NAMALWA (cell line): ENCODE measurements at regions not wholly inside any gene's neighbourhood (a gene's known extent, or its start where the extent isn't known, plus 50 kb on each side); places are given as distances from the start of the nearest gene placed in this dataset.

ENCODE experiments used
- DNase-seq: peaks from one replicate; pipeline ENCODE4 v3.0.0-alpha.2; 2015; ENCODE audit warnings: low spot score

DNA sequence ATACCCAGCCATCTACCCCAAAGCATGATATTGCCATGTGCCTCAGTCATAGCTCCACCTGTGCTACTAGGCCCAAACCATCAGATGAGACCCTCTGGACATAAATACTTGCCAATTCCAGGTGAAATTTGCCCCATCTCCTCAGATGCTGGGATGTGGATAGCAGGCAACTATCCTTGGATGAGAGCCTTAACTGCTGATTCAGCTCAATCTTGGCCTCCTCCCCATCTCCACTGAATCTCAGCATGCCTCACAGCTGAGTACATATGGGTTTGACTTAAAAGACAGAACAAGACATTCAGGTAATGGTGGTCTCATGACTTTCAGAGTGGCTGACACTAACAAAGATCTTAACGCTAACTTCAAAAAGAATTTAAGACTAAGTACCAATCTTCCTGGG is 50.8 kb upstream of the KLHL13 start:
- no peak for DNase-seq

DNA sequence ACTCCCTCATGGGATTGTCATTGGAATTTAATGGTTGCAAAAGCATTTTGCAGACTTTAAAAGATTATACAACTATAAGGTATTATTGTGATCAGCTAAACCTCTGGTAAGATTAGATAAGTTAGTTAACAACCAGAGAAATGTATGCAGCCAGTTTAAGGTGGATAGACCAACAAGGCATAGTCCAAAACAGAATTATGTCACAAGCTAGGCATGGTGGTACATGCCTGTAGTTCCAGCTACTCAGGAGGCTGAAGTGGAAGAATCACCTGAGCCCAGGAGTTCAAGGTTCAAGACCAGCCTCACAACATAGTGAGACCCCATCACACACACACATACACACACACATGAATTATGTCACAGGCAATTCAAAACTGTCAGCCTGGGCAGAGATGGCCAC is 54.7 kb upstream of the KLHL13 start:
- no peak for DNase-seq

DNA sequence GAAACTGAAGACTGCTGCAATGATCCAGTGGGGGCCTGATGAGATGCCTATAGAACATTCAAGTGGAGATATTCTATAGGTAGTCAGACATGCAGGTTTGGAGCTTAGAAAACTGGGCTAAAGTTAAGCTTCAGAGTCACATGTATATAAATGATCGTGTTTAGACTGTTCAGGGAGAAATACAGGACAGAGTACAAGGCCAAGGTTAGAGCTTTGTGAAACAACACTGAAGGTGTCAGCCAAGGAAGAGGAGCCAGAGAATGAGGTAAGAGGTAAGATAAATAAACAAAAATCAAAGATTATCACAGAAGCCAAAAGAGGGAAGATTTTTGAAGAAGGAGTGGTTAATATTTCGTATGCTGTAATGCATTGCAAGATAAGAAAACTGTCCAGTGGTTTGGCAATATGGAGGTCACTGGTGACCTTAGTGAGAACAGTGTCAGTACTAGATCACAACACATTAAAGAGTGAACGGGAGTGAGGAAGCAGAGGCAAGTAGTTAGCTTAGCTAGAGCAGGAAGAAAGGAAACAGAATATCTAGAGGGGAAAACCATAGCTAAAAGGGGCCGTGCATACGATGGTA is 58.0 kb upstream of the KLHL13 start:
- no peak for DNase-seq

- no peak for DNase-seq
These were observed 61.1 kb upstream of the KLHL13 start for GRCh38 chrX:118177708-118178107.

DNA sequence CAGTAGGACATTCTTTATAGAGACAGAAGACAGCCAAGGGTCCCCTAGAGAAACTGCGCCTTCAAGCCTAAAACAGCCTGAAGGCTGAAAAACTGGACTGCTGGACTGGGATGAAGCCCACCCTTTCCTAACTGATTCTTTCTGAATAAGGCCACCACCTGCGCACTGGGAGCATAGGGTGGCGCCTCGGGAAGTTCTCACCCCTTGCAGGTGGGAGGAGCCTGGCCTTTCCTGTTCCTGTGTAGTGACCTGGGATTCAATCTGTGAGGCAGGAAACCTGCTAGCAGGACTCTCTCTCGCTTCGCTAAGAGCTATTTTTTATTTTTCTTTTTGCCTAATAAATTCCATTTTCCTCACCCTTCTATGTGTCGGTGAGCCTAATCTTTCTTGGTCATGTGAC is 61.8 kb upstream of the KLHL13 start:
- no peak for DNase-seq

DNA sequence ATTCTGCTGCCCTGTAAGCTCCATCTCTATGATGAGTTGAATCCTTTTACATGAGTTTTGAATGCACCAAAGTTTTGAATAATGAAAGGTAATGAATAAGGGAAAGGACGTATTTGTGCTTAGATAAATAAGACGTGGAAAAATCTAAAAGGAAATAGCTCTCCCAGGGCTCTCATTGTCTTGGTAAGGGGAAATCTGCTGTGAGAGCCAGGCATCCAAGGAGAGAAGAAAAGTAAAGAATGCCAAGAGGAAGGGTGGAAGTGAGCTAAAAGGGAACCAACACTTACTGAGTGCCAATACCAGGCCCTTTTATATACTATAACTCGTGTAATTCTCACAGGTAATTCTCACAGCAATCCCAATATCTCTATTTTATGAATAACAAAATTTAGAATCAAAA is 62.6 kb upstream of the KLHL13 start:
- no peak for DNase-seq

- DNase-seq = no peak
These were observed 63.1 kb upstream of the KLHL13 start for GRCh38 chrX:118179718-118180117.

DNA sequence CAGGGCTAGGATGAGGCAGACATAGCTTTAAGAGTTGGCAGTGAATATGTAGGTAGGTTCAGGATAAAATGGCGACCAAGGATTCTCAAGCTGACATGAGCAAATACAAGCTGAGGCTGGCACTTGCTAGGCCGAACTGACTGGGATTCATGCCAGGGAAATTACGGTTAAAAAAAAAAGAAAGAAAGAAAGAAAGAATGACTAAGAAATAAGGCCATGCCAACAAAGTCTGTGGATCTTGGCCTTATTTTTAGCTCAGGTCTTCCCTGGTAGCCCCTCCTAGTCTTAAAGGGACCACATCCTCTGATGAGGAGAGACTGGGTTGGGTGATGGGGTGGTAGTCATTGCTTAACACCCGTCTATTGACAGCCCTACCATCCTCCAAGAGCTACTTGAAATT is 64.4 kb upstream of the KLHL13 start:
- DNase-seq = no peak

DNA sequence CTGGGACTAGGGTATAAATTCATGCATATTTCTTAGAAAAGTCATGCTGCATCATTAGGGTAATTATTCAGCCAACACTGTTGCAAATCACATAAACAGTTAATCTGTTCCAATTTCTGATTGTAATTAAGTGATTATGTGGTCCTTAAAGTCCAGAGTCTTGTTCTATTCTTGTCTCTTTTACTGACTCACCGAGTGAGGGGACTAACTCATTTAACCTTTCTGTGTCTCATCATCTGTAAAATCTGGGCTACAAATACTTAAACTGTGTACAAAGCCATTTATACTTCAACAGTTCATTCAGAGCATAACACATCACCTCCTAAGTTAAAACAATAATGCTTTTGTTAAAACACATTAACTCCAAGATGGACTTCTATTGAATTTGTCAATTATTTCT is 65.4 kb upstream of the KLHL13 start:
- DNase-seq = no peak

- no peak for DNase-seq
These were observed 66.1 kb upstream of the KLHL13 start for GRCh38 chrX:118182681-118183080.

GRCh38 chrX:118183606-118184005 is 67.0 kb upstream of the KLHL13 start:
- DNase-seq = no peak

- DNase-seq = no peak
These were observed 70.5 kb upstream of the KLHL13 start for GRCh38 chrX:118187100-118187499.

- DNase-seq = no peak
These were observed 72.4 kb upstream of the KLHL13 start for GRCh38 chrX:118189000-118189399.

DNA sequence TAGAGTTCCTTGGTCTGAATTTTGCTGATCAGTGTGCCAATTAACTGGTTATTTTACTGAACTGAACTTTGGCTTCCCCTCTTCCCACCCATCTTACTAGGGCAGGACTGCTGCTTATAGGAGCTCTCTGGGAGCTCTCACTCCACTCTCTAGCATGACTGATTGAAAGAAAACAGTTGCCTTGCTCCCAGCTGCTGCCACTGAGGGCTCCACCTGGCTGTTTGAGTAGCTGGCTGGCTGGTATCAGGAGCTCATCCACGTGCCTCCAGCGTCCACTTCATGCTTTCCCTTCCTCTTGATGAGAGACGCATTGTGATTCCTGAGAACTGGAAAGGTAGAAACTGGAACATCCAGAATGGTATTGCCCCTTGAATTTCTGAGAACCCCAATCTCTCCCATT is 73.0 kb upstream of the KLHL13 start:
- DNase-seq = no peak

- no peak for DNase-seq
These were observed 81.1 kb upstream of the KLHL13 start for GRCh38 chrX:118197730-118198129.

DNA sequence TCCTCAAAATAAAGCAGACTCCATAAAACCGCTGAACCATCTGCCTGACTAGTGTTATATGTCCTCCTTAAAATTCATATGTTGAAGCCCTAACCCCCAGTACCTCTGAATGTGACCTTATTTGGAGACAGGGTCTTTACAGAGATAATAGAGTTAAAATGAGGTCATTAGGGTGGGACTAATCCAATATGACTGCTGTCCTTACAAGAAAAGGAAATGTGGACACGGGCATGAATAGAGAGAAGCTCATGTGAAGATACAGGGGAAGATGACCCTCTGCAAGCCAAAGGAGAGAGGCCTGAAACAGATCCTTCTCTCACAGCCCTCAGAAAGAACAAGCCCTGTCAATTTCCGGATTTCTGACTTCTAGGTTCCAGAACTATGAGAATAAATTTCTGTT is 82.0 kb upstream of the KLHL13 start:
- no peak for DNase-seq

DNA sequence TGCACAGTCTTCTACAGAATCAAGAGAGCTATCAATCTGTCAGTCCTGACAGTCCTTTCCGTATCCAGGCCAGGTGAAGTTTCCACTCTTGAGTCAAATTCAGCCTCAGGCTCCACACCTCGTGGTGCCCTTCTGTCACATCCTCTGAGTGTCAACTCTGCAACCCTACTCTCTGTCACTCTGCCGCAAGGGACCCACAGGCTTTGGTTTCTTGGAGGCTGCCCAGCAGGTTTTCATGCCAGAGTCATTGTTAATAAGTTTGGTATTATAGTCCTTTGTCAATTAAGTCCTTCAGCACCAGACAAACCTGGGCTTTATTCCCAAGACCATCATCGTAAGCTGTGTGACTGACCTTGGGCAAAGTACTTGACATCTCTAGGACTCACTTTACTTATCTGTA is 83.4 kb upstream of the KLHL13 start:
- no peak for DNase-seq

GRCh38 chrX:118205421-118206395 is 89.1 kb upstream of the KLHL13 start:
- no peak for DNase-seq

- no peak for DNase-seq
These were observed 91.3 kb upstream of the KLHL13 start for GRCh38 chrX:118207831-118208453.

DNA sequence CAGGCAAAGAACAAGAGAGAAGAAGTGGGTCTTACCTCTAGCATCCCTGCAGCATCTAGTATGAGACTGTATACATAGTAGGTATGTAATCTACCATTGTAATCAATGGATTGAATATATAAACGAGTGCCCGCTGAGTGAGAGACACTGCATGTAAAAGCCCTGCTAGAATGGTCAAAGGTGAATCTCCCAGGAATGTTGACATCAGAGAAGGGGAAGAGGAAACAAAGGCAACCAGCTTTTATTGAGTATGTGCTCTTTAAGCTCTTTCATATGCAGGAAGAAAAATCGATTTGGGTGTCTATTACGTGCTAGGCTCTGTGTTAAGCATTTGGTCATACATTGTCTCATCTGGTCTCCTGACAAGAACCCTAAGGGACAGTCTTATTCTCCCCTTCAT is 91.9 kb upstream of the KLHL13 start:
- no peak for DNase-seq

- peak; percentile 54 for DNase-seq
These were observed 95.5 kb upstream of the KLHL13 start for GRCh38 chrX:118211891-118212816.

GRCh38 chrX:118212817-118213183 is 96.2 kb upstream of the KLHL13 start:
- peak; percentile 37 for DNase-seq
